Trophoblast cell (in vitro differentiated cells and primary cell): ENCODE measurements at regions not wholly inside any gene's neighbourhood (a gene's known extent, or its start where the extent isn't known, plus 50 kb on each side); places are given as distances from the start of the nearest gene placed in this dataset.
A peak's percentile ranks its signal among the peaks of the same experiment; 100 is the strongest.

Experiments used
- DNase-seq, 2 donors: peaks; one replicate each; pipeline ENCODE4 v3.0.0-alpha.2; 2016
- H2AFZ ChIP-seq: 2 replicates; pipeline ENCODE4 v1.6.1; 2013; ENCODE audit warnings: low read length, moderate library complexity, mild to moderate bottlenecking; ENCODE audit not compliant: insufficient read depth, poor library complexity
- H2AK5ac ChIP-seq: 2 replicates; pipeline ENCODE4 v1.6.1; 2013; ENCODE audit warnings: mild to moderate bottlenecking, low read length
- H2BK120ac ChIP-seq: 2 replicates; pipeline ENCODE4 v1.6.1; 2013; ENCODE audit warnings: low read length, mild to moderate bottlenecking, moderate library complexity; ENCODE audit not compliant: insufficient read depth, poor library complexity
- H2BK12ac ChIP-seq: 2 replicates; pipeline ENCODE4 v1.6.1; 2013; ENCODE audit warnings: mild to moderate bottlenecking, low read length, moderate library complexity
- H2BK5ac ChIP-seq: 2 replicates; pipeline ENCODE4 v1.6.1; 2013; ENCODE audit warnings: low read length, low read depth, moderate library complexity, mild to moderate bottlenecking; ENCODE audit not compliant: poor library complexity
- H3K14ac ChIP-seq: 2 replicates; pipeline ENCODE4 v1.6.1; 2013; ENCODE audit warnings: mild to moderate bottlenecking, low read length
- H3K18ac ChIP-seq: 2 replicates; pipeline ENCODE4 v1.6.1; 2013; ENCODE audit warnings: mild to moderate bottlenecking, low read length
- H3K23ac ChIP-seq: 2 replicates; pipeline ENCODE4 v1.6.1; 2013; ENCODE audit warnings: low read length
- H3K27ac ChIP-seq: 2 replicates; pipeline ENCODE4 v1.5.1; 2013; ENCODE audit warnings: low read depth, mild to moderate bottlenecking, inconsistent platforms, low read length, moderate library complexity
- H3K27me3 ChIP-seq: 2 replicates; pipeline ENCODE4 v1.6.1; 2013; ENCODE audit warnings: inconsistent platforms, mild to moderate bottlenecking, low read length, moderate library complexity; ENCODE audit not compliant: insufficient read depth
- H3K36me3 ChIP-seq, 2 experiments: 1 replicate in 1 of 2; 2 replicates in 1 of 2; pipeline ENCODE4 v1.6.1; 2013; ENCODE audit warnings: low read length in 2 of 2, mild to moderate bottlenecking in 2 of 2, moderate library complexity in 1 of 2; ENCODE audit not compliant: insufficient read depth in 2 of 2, control insufficient read depth in 1 of 2
- H3K4ac ChIP-seq: 2 replicates; pipeline ENCODE4 v1.6.1; 2013; ENCODE audit warnings: low read depth, mild to moderate bottlenecking, low read length, moderate library complexity
- H3K4me1 ChIP-seq, 2 experiments: 1 replicate in 1 of 2; 2 replicates in 1 of 2; pipeline ENCODE4 v1.6.1; 2013; ENCODE audit warnings: low read length in 2 of 2, mild to moderate bottlenecking in 2 of 2, moderate library complexity in 1 of 2; ENCODE audit not compliant: insufficient read depth in 2 of 2, control insufficient read depth in 1 of 2
- H3K4me2 ChIP-seq: 2 replicates; pipeline ENCODE4 v1.6.1; 2013; ENCODE audit warnings: inconsistent platforms, mild to moderate bottlenecking, low read length, moderate library complexity
- H3K4me3 ChIP-seq: 2 replicates; pipeline ENCODE4 v1.5.1; 2013; ENCODE audit warnings: mild to moderate bottlenecking, low read depth, low read length, inconsistent platforms
- H3K79me1 ChIP-seq: one replicate; pipeline ENCODE4 v1.6.1; 2013; ENCODE audit warnings: low read length
- H3K79me2 ChIP-seq: 2 replicates; pipeline ENCODE4 v1.6.1; 2013; ENCODE audit warnings: low read length, mild to moderate bottlenecking; ENCODE audit not compliant: control insufficient read depth, insufficient read depth, poor library complexity
- H3K9ac ChIP-seq: 2 replicates; pipeline ENCODE4 v1.6.1; 2013; ENCODE audit warnings: mild to moderate bottlenecking, low read length
- H3K9me3 ChIP-seq: 2 replicates; pipeline ENCODE4 v1.6.1; 2013; ENCODE audit warnings: low read depth, mild to moderate bottlenecking, control low read depth, inconsistent platforms, low read length; ENCODE audit not compliant: insufficient read depth
- H4K12ac ChIP-seq: 2 replicates; pipeline ENCODE4 v1.6.1; 2013; ENCODE audit warnings: low read depth, mild to moderate bottlenecking, low read length, moderate library complexity
- H4K8ac ChIP-seq: 2 replicates; pipeline ENCODE4 v1.6.1; 2013; ENCODE audit warnings: low read depth, mild to moderate bottlenecking, low read length, moderate library complexity
- H4K91ac ChIP-seq: one replicate; pipeline ENCODE4 v1.6.1; 2013; ENCODE audit warnings: low read depth, mild to moderate bottlenecking, low read length, moderate library complexity
- WGBS: extraction: QIAGEN DNeasy Blood & Tissue Kit; methylation state at CpG from one replicate; pipeline ENCODE4 v1.1.7; 2013; ENCODE audit warnings: missing lambda C conversion rate; ENCODE audit not compliant: insufficient read length, insufficient coverage; ENCODE audit errors: extremely low coverage; 5-methylcytosine and 5-hydroxymethylcytosine counted together

GRCh38 chr11:134598368-134598767, 186.3 kb upstream of the B3GAT1 start:
- Histone ChIP-seq H3K36me3 (no peaks in the 10 kb centered on the region), H3K4me3 (no peak overlapping the region), H2AK5ac (no peak overlapping the region), H3K27me3 (no peaks in the 10 kb centered on the region), H3K79me2 (no peaks in the 10 kb centered on the region), H2BK120ac (no peak overlapping the region), H3K4me1 (no peaks in the 10 kb centered on the region), H3K27ac (no peak overlapping the region), H3K23ac (no peak overlapping the region), H3K79me1 (no peaks in the 10 kb centered on the region), H2AFZ (no peak overlapping the region), H4K91ac (no peak overlapping the region), H3K4me2 (no peak overlapping the region), H3K9me3 (no peaks in the 10 kb centered on the region), H2BK5ac (no peak overlapping the region), H3K14ac (no peak overlapping the region), H3K9ac (no peak overlapping the region), H3K18ac (no peak overlapping the region), H4K8ac (no peak overlapping the region), H2BK12ac (no peak overlapping the region), H3K4ac (no peak overlapping the region), H4K12ac (no peak overlapping the region)
- WGBS = no CpG with 5 or more reads among the region's 5 CpGs
- no peak for DNase-seq

GRCh38 chr11:134597452-134597851, 185.4 kb upstream of the B3GAT1 start:
- Histone ChIP-seq H3K14ac (no peak overlapping the region), H4K91ac (no peak overlapping the region), H3K79me2 (no peaks in the 10 kb centered on the region), H3K36me3 (no peaks in the 10 kb centered on the region), H3K23ac (no peak overlapping the region), H3K27ac (no peak overlapping the region), H3K18ac (no peak overlapping the region), H3K9ac (no peak overlapping the region), H3K4ac (no peak overlapping the region), H3K79me1 (no peaks in the 10 kb centered on the region), H3K4me3 (no peak overlapping the region), H2BK5ac (no peak overlapping the region), H3K9me3 (no peaks in the 10 kb centered on the region), H3K4me2 (no peak overlapping the region), H2AFZ (no peak overlapping the region), H2BK12ac (no peak overlapping the region), H2AK5ac (no peak overlapping the region), H4K8ac (no peak overlapping the region), H3K27me3 (no peaks in the 10 kb centered on the region), H3K4me1 (no peaks in the 10 kb centered on the region), H4K12ac (no peak overlapping the region), H2BK120ac (no peak overlapping the region)
- WGBS = no CpG with 5 or more reads among the region's 8 CpGs
- DNase-seq = no peak

GRCh38 chr11:134596404-134596803, 184.4 kb upstream of the B3GAT1 start:
- Histone ChIP-seq H2BK120ac (no peak overlapping the region), H3K9me3 (no peaks in the 10 kb centered on the region), H3K27ac (no peak overlapping the region), H3K4ac (no peak overlapping the region), H2AFZ (no peak overlapping the region), H2BK12ac (no peak overlapping the region), H3K79me1 (no peaks in the 10 kb centered on the region), H3K27me3 (no peaks in the 10 kb centered on the region), H3K23ac (no peak overlapping the region), H3K79me2 (no peaks in the 10 kb centered on the region), H3K9ac (no peak overlapping the region), H3K4me1 (no peaks in the 10 kb centered on the region), H4K12ac (no peak overlapping the region), H3K14ac (no peak overlapping the region), H3K36me3 (no peaks in the 10 kb centered on the region), H2BK5ac (no peak overlapping the region), H3K4me2 (no peak overlapping the region), H3K18ac (no peak overlapping the region), H3K4me3 (no peak overlapping the region), H2AK5ac (no peak overlapping the region), H4K8ac (no peak overlapping the region), H4K91ac (no peak overlapping the region)
- WGBS = no CpG with 5 or more reads among the region's 3 CpGs
- no peak for DNase-seq

- Histone ChIP-seq H2AFZ (no peak overlapping the region), H3K27ac (no peak overlapping the region), H3K79me1 (no peaks in the 10 kb centered on the region), H2AK5ac (no peak overlapping the region), H3K14ac (no peak overlapping the region), H3K9me3 (peaks cover 1% of the 10 kb centered on the region), H3K18ac (no peak overlapping the region), H2BK12ac (no peak overlapping the region), H3K4me3 (no peak overlapping the region), H4K91ac (no peak overlapping the region), H3K9ac (no peak overlapping the region), H3K79me2 (no peaks in the 10 kb centered on the region), H3K23ac (no peak overlapping the region), H2BK120ac (no peak overlapping the region), H3K36me3 (no peaks in the 10 kb centered on the region), H3K27me3 (no peaks in the 10 kb centered on the region), H4K8ac (no peak overlapping the region), H3K4me2 (no peak overlapping the region), H2BK5ac (no peak overlapping the region), H3K4me1 (no peaks in the 10 kb centered on the region), H3K4ac (no peak overlapping the region), H4K12ac (no peak overlapping the region)
- DNase-seq = peak; percentile 19 to 63
Measured at GRCh38 chr11:134592391-134592990, 180.4 kb upstream of the B3GAT1 start.
